Right cardiac atrium (tissue), 5 donors: ENCODE measurements at regions not wholly inside any gene's neighbourhood (a gene's known extent, or its start where the extent isn't known, plus 50 kb on each side); places are given as distances from the start of the nearest gene placed in this dataset.

Experiments
- ATAC-seq, 2 donors: fragments of 200-7000 bp; cut with Tn5 transposase; one replicate each; pipeline versions ENCODE4 v1.8.0 to v1.9.1; 2020; ENCODE audit warnings: moderate library complexity in 2 of 2, mild to moderate bottlenecking in 1 of 2
- DNase-seq, 3 donors: peaks; one replicate each; pipeline ENCODE4 v3.0.0-alpha.2; 2020
- H3K27ac ChIP-seq: one replicate; pipeline ENCODE4 v1.5.1; 2013; ENCODE audit warnings: mild to moderate bottlenecking, low read length, control low read depth, moderate library complexity
- H3K27me3 ChIP-seq: one replicate; pipeline ENCODE4 v1.6.1; 2013; ENCODE audit not compliant: control insufficient read depth, insufficient read depth
- H3K4me1 ChIP-seq: one replicate; pipeline ENCODE4 v1.6.1; 2013; ENCODE audit warnings: low read length; ENCODE audit not compliant: control insufficient read depth, insufficient read depth
- H3K4me3 ChIP-seq: one replicate; pipeline ENCODE4 v1.5.1; 2013; ENCODE audit warnings: low read length, control low read depth
- H3K9me3 ChIP-seq: one replicate; pipeline ENCODE4 v1.6.1; 2013; ENCODE audit warnings: low read length; ENCODE audit not compliant: control insufficient read depth
- WGBS: extraction: QIAGEN DNeasy Blood & Tissue Kit; methylation state at CpG from one replicate; pipeline ENCODE4 v1.1.7; 2013; 5-methylcytosine and 5-hydroxymethylcytosine counted together
- intact Hi-C, 4 donors: fragments of 100-400 bp; cut with DNase I; formaldehyde crosslinking; loops; one replicate each; pipeline versions ENCODE4 v1.11.0 to v1.14.0; 2022 to 2023
- donor health status: healthy with polysubstance abuse.
- donor health status: DM: no; HTN: yes; CAD: no.
- donor health status: DM: no; HTN: no; CAD: no.
- donor health status: DM: no; HTN: yes; CAD: no; lungs with severe emphysema.
- donor health status: DM: yes; HTN: yes; CAD: no.

- Histone ChIP-seq H3K27ac (no peak overlapping the region), H3K9me3 (no peaks in the 10 kb centered on the region), H3K4me3 (no peak overlapping the region), H3K27me3 (no peaks in the 10 kb centered on the region), H3K4me1 (no peaks in the 10 kb centered on the region)
- intact Hi-C loops = no loop called here
- ATAC-seq (peak in 1 of 2 donors; percentile 7), DNase-seq (peak in 1 of 3 donors; percentile 29)
- 69% methylated on average over 11 of the region's 11 CpGs for WGBS
Measured at GRCh38 chr14:104343690-104344640, 205.6 kb downstream of the KIF26A start.

GRCh38 chr14:104344818-104345620 lies 206.6 kb downstream of the KIF26A start:
- intact Hi-C loops = no loop called here
- Histone ChIP-seq H3K27me3 (no peaks in the 10 kb centered on the region), H3K27ac (no peak overlapping the region), H3K9me3 (no peaks in the 10 kb centered on the region), H3K4me3 (no peak overlapping the region), H3K4me1 (no peaks in the 10 kb centered on the region)
- ATAC-seq = no peak
- 64% methylated on average over 11 of the region's 11 CpGs for WGBS
- no peak for DNase-seq

- H3K4me3 ChIP-seq = no peak overlapping the region
- H3K9me3 ChIP-seq = no peaks in the 10 kb centered on the region
- no peaks in the 10 kb centered on the region for H3K4me1 ChIP-seq
- DNase-seq (no peak), ATAC-seq (no peak)
- no peaks in the 10 kb centered on the region for H3K27me3 ChIP-seq
- WGBS = 88% methylated on average over 20 of the region's 20 CpGs
- no peak overlapping the region for H3K27ac ChIP-seq
- intact Hi-C loops = no loop called here
Measured at GRCh38 chr14:104345621-104346462, 207.5 kb downstream of the KIF26A start.

GRCh38 chr14:104346608-104347007 lies 208.2 kb downstream of the KIF26A start:
- no peak overlapping the region for H3K4me3 ChIP-seq
- no peak overlapping the region for H3K27ac ChIP-seq
- WGBS = 87% methylated on average over 10 of the region's 10 CpGs
- H3K4me1 ChIP-seq = no peaks in the 10 kb centered on the region
- ATAC-seq (no peak), DNase-seq (no peak)
- intact Hi-C loops = no loop called here
- no peaks in the 10 kb centered on the region for H3K9me3 ChIP-seq
- no peaks in the 10 kb centered on the region for H3K27me3 ChIP-seq

- Histone ChIP-seq H3K9me3 (no peaks in the 10 kb centered on the region), H3K4me1 (no peaks in the 10 kb centered on the region), H3K27ac (no peak overlapping the region), H3K4me3 (no peak overlapping the region), H3K27me3 (no peaks in the 10 kb centered on the region)
- no peak for ATAC-seq
- WGBS = 95% methylated on average over 5 of the region's 5 CpGs
- no peak for DNase-seq
- intact Hi-C loops = no loop called here
Measured at GRCh38 chr14:104348741-104349140, 210.4 kb downstream of the KIF26A start.

- ATAC-seq (no peak), DNase-seq (no peak)
- 69% methylated on average over 3 of the region's 3 CpGs for WGBS
- Histone ChIP-seq H3K27me3 (no peaks in the 10 kb centered on the region), H3K4me1 (no peaks in the 10 kb centered on the region), H3K27ac (no peak overlapping the region), H3K9me3 (no peaks in the 10 kb centered on the region), H3K4me3 (no peak overlapping the region)
- intact Hi-C loops = no loop called here
Measured at GRCh38 chr14:104349950-104350349, 211.6 kb downstream of the KIF26A start.

GRCh38 chr14:104350463-104351185 lies 212.2 kb downstream of the KIF26A start:
- intact Hi-C loops = no loop called here
- no peaks in the 10 kb centered on the region for H3K27me3 ChIP-seq
- no peaks in the 10 kb centered on the region for H3K9me3 ChIP-seq
- H3K27ac ChIP-seq = no peak overlapping the region
- H3K4me3 ChIP-seq = no peak overlapping the region
- DNase-seq = peak in 1 of 3 donors; percentile 55
- ATAC-seq = no peak
- no peaks in the 10 kb centered on the region for H3K4me1 ChIP-seq
- 32% methylated on average over 8 of the region's 8 CpGs for WGBS

- H3K9me3 ChIP-seq = no peaks in the 10 kb centered on the region
- 94% methylated on average over 11 of the region's 11 CpGs for WGBS
- H3K4me3 ChIP-seq = no peak overlapping the region
- H3K27ac ChIP-seq = no peak overlapping the region
- ATAC-seq (no peak), DNase-seq (no peak)
- H3K4me1 ChIP-seq = no peaks in the 10 kb centered on the region
- intact Hi-C loops = no loop called here
- no peaks in the 10 kb centered on the region for H3K27me3 ChIP-seq
Measured at GRCh38 chr14:104351849-104352492, 213.6 kb downstream of the KIF26A start.

- Histone ChIP-seq H3K4me3 (no peak overlapping the region), H3K9me3 (no peaks in the 10 kb centered on the region), H3K4me1 (no peaks in the 10 kb centered on the region), H3K27ac (no peak overlapping the region), H3K27me3 (no peaks in the 10 kb centered on the region)
- ATAC-seq (no peak), DNase-seq (no peak)
- WGBS = 94% methylated on average over 13 of the region's 13 CpGs
- intact Hi-C loops = no loop called here
Measured at GRCh38 chr14:104352493-104353220, 214.3 kb downstream of the KIF26A start.
